GM23338 (cell line): ENCODE measurements at regions not wholly inside any gene's neighbourhood (a gene's known extent, or its start where the extent isn't known, plus 50 kb on each side); places are given as distances from the start of the nearest gene placed in this dataset.

Experiments
- ATAC-seq: fragments of 200-7000 bp; cut with Tn5 transposase; 3 replicates; pipeline ENCODE4 v1.9.1; 2020
- DNase-seq: peaks from one replicate; pipeline ENCODE4 v3.0.0-alpha.2; 2015; ENCODE audit warnings: low spot score
- H2AFZ ChIP-seq: fragments of 200-600 bp; sonication (generic); 2 replicates; pipeline ENCODE4 v1.8.0; 2016; ENCODE audit warnings: antibody characterized with exemption, mild to moderate bottlenecking, moderate library complexity
- H3F3A ChIP-seq: fragments of 200-600 bp; sonication (generic); replicated peaks from 2 replicates; pipeline ENCODE4 v1.8.0; 2017; ENCODE audit warnings: antibody characterized with exemption, mixed run types, low read depth
- H3K27ac ChIP-seq: fragments of 200-600 bp; sonication (generic); 2 replicates; pipeline ENCODE4 v1.6.1; 2016; ENCODE audit warnings: low read depth
- H3K27me3 ChIP-seq: fragments of 200-600 bp; sonication (generic); 2 replicates; pipeline ENCODE4 v1.8.0; 2016; ENCODE audit warnings: mild to moderate bottlenecking, mixed run types, moderate library complexity; ENCODE audit not compliant: insufficient read depth
- H3K36me3 ChIP-seq: fragments of 200-600 bp; sonication (generic); 2 replicates; pipeline ENCODE4 v1.8.0; 2016; ENCODE audit warnings: mild to moderate bottlenecking; ENCODE audit not compliant: insufficient read depth
- H3K4me1 ChIP-seq: fragments of 200-600 bp; sonication (generic); 2 replicates; pipeline ENCODE4 v1.8.0; 2016; ENCODE audit warnings: mild to moderate bottlenecking, moderate library complexity; ENCODE audit not compliant: insufficient read depth
- H3K4me2 ChIP-seq: fragments of 200-600 bp; sonication (generic); 2 replicates; pipeline ENCODE4 v1.7.1; 2017; ENCODE audit warnings: mixed run types
- H3K4me3 ChIP-seq: fragments of 200-600 bp; sonication (generic); 2 replicates; pipeline ENCODE4 v1.6.1; 2016; ENCODE audit warnings: mixed run types
- H3K79me2 ChIP-seq: fragments of 200-600 bp; sonication (generic); replicated peaks from 2 replicates; pipeline ENCODE4 v1.8.0; 2017; ENCODE audit warnings: mild to moderate bottlenecking; ENCODE audit not compliant: insufficient read depth
- H3K9me2 ChIP-seq: fragments of 200-600 bp; sonication (generic); 2 replicates; pipeline ENCODE4 v1.8.0; 2017; ENCODE audit not compliant: insufficient read depth
- H4K20me1 ChIP-seq: fragments of 200-600 bp; sonication (generic); replicated peaks from 2 replicates; pipeline ENCODE4 v1.8.0; 2017; ENCODE audit warnings: mild to moderate bottlenecking; ENCODE audit not compliant: insufficient read depth
- H3K27ac Mint-ChIP-seq: 2 replicates; pipeline ENCODE4 v1.8.0; 2020; ENCODE audit warnings: inconsistent platforms, mild to moderate bottlenecking, moderate library complexity, mixed read lengths
- H3K27me3 Mint-ChIP-seq: 3 replicates; pipeline ENCODE4 v1.8.0; 2022; ENCODE audit warnings: low read depth, mild to moderate bottlenecking, moderate library complexity, mixed read lengths, inconsistent platforms; ENCODE audit not compliant: insufficient read depth, poor library complexity
- H3K36me3 Mint-ChIP-seq: 3 replicates; pipeline ENCODE4 v1.8.0; 2021; ENCODE audit warnings: low read depth, mild to moderate bottlenecking, inconsistent platforms, moderate library complexity, mixed read lengths
- H3K4me1 Mint-ChIP-seq: 3 replicates; pipeline ENCODE4 v1.8.0; 2020; ENCODE audit warnings: mild to moderate bottlenecking, inconsistent platforms, mixed read lengths
- H3K4me3 Mint-ChIP-seq: 3 replicates; pipeline ENCODE4 v1.8.0; 2021; ENCODE audit warnings: moderate library complexity, mild to moderate bottlenecking, inconsistent platforms, mixed read lengths
- H3K9me3 Mint-ChIP-seq: 3 replicates; pipeline ENCODE4 v1.8.0; 2020; ENCODE audit warnings: moderate library complexity, mild to moderate bottlenecking, inconsistent platforms, mixed read lengths
- CREB1 ChIP-seq: fragments of 250-450 bp; sonication (Bioruptor Pico); IDR thresholded peaks from 2 replicates; pipeline ENCODE4 v1.5.0; 2020; ENCODE audit warnings: low read depth, mild to moderate bottlenecking, moderate library complexity
- CTCF ChIP-seq, 2 experiments: fragments of 200-600 bp in 1 of 2; sonication (generic) in 1 of 2; conservative IDR thresholded peaks; 2 replicates each; pipeline versions ENCODE4 v1.5.1 to v1.6.1; 2016 to 2017; ENCODE audit warnings: antibody characterized with exemption in 2 of 2, low read depth in 2 of 2, mild to moderate bottlenecking in 2 of 2, moderate library complexity in 1 of 2
- ETS1 ChIP-seq: IDR thresholded peaks from 2 replicates; pipeline ENCODE4 v1.6.1; 2016; ENCODE audit warnings: antibody characterized with exemption
- EZH2 ChIP-seq: fragments of 200-600 bp; sonication (generic); IDR thresholded peaks from one replicate; pipeline ENCODE4 v1.8.0; 2017; ENCODE audit warnings: antibody characterized with exemption, mild to moderate bottlenecking, low read depth; ENCODE audit not compliant: unreplicated experiment
- EZH2phosphoT487 ChIP-seq: fragments of 200-600 bp; sonication (generic); IDR thresholded peaks from one replicate; pipeline ENCODE4 v1.8.1; 2018; ENCODE audit warnings: antibody characterized with exemption; ENCODE audit not compliant: unreplicated experiment
- JUNB ChIP-seq: IDR thresholded peaks from one replicate; pipeline ENCODE4 v1.6.1; 2016; ENCODE audit warnings: antibody characterized with exemption; ENCODE audit not compliant: unreplicated experiment
- NANOG ChIP-seq: IDR thresholded peaks from 2 replicates; pipeline ENCODE4 v1.6.1; 2016; ENCODE audit warnings: antibody characterized with exemption, borderline replicate concordance
- POLR2AphosphoS5 ChIP-seq: IDR thresholded peaks from 2 replicates; pipeline ENCODE4 v1.6.1; 2016; ENCODE audit warnings: antibody characterized with exemption, low read depth
- REST ChIP-seq: IDR thresholded peaks from one replicate; pipeline ENCODE4 v1.6.1; 2018; ENCODE audit warnings: antibody characterized with exemption; ENCODE audit not compliant: unreplicated experiment
- STAT1 ChIP-seq: IDR thresholded peaks from one replicate; pipeline ENCODE4 v1.6.1; 2016; ENCODE audit warnings: antibody characterized with exemption; ENCODE audit not compliant: unreplicated experiment
- ZNF114 ChIP-seq: fragments of 250-450 bp; sonication (Bioruptor Pico); IDR thresholded peaks from 2 replicates; pipeline ENCODE4 v1.5.0; 2020; ENCODE audit warnings: mild to moderate bottlenecking, moderate library complexity
- ZNF331 ChIP-seq: fragments of 250-450 bp; sonication (Bioruptor Pico); IDR thresholded peaks from 2 replicates; pipeline ENCODE4 v1.5.0; 2020; ENCODE audit warnings: low read depth, mild to moderate bottlenecking, moderate library complexity

- no peak for TF ChIP-seq CTCF (conservative IDR thresholded peaks at IDR 0.05; ENCODE audit: low read depth in 2 of 2)
- TF ChIP-seq NANOG: no peak
- TF ChIP-seq POLR2AphosphoS5: no peak
- TF ChIP-seq STAT1: no peak
- TF ChIP-seq ETS1: no peak
- TF ChIP-seq ZNF114 (CRISPR knock-in tag): no peak
- TF ChIP-seq JUNB: no peak
Observed at GRCh38 chr14:26870096-26870495, 272.3 kb upstream of the NOVA1 start (continued).

- no peak overlapping the region for H3K4me3 Mint-ChIP-seq
- no peak overlapping the region for H3K27ac ChIP-seq
- peaks cover 2% of the 10 kb centered on the region for H3K27me3 Mint-ChIP-seq
- no peaks in the 10 kb centered on the region for H3K79me2 ChIP-seq
- no peaks in the 10 kb centered on the region for H3F3A ChIP-seq
- no peak overlapping the region for H3K4me3 ChIP-seq
- H3K9me2 ChIP-seq: no peaks in the 10 kb centered on the region
- H3K27ac Mint-ChIP-seq: peak overlapping the region; percentile 91
- peak overlapping the region; percentile 57 for H3K4me2 ChIP-seq
- H3K4me1 Mint-ChIP-seq: peaks cover 43% of the 10 kb centered on the region
- H3K4me1 ChIP-seq: peaks cover 25% of the 10 kb centered on the region
- ATAC-seq: no peak
- H3K9me3 Mint-ChIP-seq: no peaks in the 10 kb centered on the region
- H3K36me3 ChIP-seq: no peaks in the 10 kb centered on the region
- no peaks in the 10 kb centered on the region for H3K27me3 ChIP-seq
- H2AFZ ChIP-seq: peak overlapping the region; percentile 84; the same call in 1 of the 2 replicates
- no peaks in the 10 kb centered on the region for H4K20me1 ChIP-seq
- DNase-seq: no peak
- H3K36me3 Mint-ChIP-seq: no peaks in the 10 kb centered on the region
- TF ChIP-seq CTCF (conservative IDR thresholded peaks at IDR 0.05; ENCODE audit: low read depth in 2 of 2) (no peak), POLR2AphosphoS5 (no peak), ZNF331 (CRISPR knock-in tag) (no peak), ZNF114 (CRISPR knock-in tag) (no peak), EZH2 (no peak), CREB1 (CRISPR knock-in tag) (no peak), REST (no peak), EZH2phosphoT487 (no peak), NANOG (no peak), JUNB (no peak), ETS1 (no peak)
Observed at GRCh38 chr14:26870722-26871617, 273.1 kb upstream of the NOVA1 start.
